ENCODE measurements at regions not wholly inside any gene's neighbourhood (a gene's known extent, or its start where the extent isn't known, plus 50 kb on each side); places are given as distances from the start of the nearest gene placed in this dataset.

DNA sequence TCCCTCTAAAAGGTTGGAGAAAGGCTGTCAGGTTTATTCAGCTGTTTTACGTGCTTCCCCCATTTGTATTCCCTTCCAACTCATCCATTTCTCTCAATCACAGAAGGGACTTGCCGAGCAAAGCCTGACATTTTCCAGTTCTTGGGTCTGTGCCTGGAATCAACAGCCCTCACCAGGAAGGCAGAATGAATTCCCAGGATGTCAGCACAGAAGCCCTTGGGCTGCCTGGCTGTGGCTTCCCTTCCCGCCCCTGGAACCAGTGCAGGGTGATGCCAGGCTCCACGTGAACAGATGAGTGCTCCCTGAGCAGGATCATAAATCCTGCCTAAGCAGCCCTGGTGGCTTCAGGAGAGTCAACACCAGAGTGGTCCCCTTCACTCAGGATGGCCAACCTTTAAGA is 86.1 kb upstream of the CD83 start:
- ATAC-seq (no peak), DNase-seq (no peak)
- intact Hi-C loops (cut with DNase I) = no loop called here

DNA sequence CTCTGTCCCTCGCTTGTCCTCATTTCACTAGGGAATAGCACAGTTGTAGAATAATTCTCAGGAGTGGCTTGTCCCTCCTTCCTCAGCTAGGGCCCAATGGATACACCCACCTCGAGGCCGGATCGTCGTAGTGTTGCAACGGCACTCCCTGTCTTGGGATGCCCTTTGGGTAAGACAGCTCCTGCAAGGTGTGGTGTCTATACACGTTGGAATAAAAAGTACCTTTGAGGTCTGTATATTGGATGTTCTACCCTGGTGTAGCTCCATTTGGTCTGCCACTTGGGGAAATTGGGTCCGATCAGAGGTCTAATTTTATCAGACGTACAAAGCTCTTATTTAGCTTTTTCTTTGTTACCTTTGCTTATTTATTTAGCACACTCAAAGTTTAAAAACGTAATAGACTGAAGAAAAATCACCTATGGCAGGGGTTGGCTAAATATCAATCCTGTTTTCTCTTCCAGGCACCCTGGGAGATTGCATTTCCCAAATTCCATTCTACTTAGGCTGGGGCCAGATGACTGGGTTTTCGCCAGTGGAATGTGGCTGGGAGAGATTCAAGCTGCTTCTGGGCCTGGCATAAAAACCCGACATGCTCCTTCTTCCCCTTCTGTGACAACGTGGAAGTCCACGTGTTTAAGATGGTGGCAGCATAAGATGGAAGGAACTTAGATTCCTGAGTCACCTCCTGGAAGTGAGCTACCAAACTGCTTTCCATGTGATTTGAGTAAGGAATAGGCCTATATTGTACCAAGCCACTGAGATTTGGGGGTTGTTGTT is 82.3 kb upstream of the CD83 start:
- intact Hi-C loops (cut with DNase I) = no loop called here
- DNase-seq (no peak), ATAC-seq (peak; percentile 58 to 74)

DNA sequence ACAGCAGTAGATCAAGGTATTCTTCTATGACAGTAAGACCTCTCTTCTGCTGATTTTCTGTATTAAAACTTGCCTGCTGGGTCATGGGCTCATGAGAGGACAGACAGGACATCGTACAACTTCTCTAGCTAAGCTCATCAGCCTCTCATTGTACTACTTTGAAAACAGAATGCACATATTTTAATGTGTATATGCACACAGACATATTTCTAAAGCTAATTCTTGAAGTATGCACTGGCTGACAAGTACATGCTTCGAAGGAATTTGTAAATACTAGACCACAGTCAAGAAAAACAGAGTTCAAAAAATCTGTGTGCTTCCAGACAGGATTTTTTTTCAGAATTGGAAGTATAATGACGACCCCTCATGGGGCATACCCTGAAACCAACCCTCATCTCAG is 81.7 kb upstream of the CD83 start:
- intact Hi-C loops (cut with DNase I) = no loop called here
- ATAC-seq (no peak), DNase-seq (no peak)

DNA sequence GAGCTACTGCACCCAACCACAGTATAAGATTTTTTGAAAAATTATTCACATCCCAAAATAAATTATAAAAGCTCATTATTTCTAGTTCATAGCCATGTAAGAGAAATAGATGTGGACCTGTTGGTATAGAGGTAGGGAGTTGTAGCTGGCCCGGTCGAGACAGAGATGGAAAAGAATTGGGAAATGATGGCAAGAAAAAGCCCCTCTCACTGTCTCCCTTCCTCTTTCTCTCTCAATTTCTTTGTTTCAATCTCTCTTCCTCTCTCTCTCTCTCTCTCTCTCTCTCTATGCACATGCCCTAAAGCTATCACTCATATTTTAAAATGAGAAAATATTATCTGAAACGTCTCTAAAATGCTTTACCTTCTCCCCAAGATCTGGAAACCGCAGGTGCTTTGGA is 80.7 kb upstream of the CD83 start:
- intact Hi-C loops (cut with DNase I) = no loop called here
- ATAC-seq (no peak), DNase-seq (no peak)

DNA sequence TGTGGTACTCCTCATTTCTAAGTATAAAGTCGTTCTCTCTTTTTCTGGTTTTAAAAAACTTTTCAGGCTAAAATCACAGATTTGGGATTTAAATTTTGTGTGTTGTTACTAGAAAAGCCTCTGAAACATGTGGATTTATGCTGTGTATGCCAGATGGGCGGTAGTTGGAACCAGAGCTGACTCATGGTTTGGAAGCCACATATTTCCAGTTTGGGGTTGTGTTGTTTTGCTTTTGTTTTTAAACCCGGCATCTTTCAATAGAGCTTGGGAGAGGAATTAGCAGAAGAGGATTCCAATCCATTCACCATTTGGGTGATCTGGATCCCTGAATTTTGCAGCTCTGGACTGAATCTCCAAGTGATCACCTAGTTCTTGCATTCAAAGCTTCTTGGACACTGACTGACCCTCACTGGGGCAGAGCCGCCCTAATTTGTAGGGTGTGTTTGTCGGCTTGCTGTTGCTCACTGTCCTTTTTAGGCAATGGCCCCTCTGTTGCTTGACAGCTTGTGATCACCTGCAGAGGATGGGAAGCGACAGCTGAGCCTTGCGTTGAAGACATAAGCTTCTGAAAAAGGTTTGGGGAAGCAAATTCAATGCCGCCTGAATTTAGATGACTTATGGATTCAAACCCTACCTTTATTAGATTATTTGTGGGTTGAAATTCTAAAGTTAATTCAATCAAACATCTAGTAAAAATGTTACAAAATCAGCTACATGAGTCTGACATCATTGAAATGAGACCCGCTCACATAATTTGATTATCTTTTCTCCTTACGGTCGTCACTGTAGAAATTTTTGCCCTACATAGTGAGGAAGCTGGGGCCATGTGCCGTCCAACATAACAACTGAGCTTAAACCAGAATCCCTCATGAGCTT is 79.9 kb upstream of the CD83 start:
- DNase-seq (no peak), ATAC-seq (peak in 1 of 2 donors; percentile 63)
- intact Hi-C loops (cut with DNase I) = no loop called here

DNA sequence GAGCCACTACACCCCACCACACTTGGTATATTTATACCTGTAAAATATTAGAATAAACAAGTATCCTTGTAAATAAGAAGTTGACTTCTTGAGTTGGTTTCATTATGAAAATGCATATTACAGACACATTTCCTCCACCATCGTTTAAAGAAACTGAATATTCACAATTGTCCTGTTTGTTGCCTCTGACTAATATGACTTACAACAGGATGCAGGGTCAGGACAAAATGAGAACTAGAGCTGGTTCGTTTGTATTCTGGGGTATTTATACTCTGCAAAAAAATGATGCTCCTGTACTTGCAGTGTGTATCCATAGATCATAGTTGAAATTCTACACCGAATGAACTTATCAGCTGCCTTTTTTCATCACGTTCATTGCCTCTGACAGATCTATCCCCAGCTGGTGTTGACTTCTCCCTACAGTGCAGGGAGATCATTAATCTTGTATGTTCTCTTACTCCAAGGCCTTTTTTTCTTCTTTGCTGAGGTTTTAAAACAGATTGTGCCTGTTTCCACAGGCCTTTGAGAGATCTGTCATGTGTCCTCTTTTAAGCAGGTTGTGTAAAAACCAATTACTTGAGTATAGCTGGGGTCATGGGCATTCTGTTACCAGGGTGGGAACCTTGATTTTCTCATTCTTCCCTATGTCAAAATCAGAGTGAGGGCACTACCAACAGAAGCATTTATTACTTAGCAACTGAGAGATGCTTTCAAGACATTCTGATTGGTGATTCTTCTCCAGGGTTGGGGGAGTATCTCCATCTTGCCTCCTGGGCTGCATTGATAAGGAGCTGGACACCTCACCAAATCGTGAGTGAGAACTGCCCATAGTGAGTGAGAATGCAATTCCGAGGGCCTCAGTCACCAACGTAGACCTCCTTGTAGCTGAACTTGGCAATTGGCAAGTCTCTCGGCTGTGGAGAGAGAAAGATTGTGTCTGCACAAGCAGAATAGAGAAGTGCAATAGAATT is 78.8 kb upstream of the CD83 start:
- DNase-seq (no peak), ATAC-seq (peak in 1 of 2 donors; percentile 23)
- intact Hi-C loops (cut with DNase I) = no loop called here

DNA sequence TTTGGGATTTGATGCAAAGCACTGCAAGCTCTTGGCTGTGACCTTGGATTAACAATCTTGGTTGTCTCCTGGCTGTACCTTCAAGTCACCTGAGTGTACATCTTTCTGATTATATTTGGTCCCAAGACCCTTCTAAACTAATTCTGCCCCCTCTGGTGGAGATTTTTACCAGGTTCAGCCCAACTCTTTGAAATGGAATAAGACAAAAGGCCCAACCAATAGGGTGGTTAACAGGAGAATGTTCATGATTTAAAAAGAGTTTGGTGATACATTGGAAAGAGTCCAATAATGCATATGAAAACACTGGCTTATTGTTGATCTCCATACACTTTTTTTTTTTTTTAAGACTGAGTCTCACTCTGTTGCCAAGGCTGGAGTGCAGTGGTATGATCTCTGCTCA is 77.5 kb upstream of the CD83 start:
- DNase-seq (no peak), ATAC-seq (no peak)
- intact Hi-C loops (cut with DNase I) = no loop called here

DNA sequence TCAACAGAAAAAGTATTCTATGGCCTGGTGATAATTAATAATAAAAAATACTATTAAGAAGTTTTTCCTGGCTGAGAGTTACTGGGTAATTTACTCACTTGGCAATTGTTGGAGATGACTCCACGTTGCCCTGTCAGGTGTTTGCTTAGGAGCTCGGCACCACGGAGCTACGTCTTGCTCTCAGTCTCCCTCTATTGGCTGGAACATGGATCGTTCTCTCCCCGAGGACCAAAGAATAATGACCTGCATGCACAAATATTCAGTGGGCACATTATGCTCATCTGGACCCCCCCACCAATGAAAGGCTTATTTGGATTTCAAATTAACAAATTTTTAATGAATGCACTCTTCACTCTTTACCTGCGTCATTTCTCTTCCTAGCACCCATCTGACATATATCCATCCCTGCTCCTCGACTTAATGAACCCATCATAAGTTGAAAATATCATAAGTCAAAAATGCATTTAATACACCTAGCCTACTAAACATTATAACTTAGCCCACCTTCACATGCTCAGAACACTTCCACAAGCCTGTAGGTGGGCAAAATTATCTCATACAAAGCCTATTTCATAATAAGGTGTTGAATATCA is 71.0 kb upstream of the CD83 start:
- ATAC-seq = peak in 1 of 2 donors; percentile 71
- peak; percentile 31 for DNase-seq
- intact Hi-C loops (cut with DNase I) = loop anchor here in 1 of 2 donors (1.0 kb wide), 1 partner anchor 137 kb away; no protein-coding TSS in a partner anchor

DNA sequence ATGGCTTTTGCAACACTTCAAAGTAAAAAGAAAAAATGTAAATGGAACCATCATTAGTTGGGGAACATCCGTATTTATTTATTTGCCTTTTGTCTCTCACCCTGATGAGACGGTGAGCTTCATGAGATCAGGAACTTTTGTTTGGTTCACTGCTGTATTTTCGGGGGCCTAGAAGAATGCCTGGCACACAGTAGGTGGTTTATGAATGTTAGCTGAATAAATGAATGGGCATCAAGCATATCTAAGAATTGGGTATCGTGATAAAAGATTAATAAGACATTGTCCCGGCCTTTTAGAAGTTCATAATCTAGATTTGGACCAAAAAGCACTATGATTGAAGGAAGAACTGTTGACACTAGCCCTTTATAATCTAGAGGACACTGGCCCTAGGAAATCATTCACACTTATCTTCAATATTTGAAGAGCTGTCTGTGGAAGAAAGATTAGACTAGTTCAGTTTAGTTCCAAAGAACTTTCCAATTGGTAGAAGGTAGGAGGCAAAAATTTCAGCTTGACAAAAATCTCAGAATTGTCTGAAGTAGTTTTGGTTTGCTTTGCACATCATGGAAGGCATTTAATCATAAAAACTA is 70.3 kb upstream of the CD83 start:
- ATAC-seq = no peak

DNA sequence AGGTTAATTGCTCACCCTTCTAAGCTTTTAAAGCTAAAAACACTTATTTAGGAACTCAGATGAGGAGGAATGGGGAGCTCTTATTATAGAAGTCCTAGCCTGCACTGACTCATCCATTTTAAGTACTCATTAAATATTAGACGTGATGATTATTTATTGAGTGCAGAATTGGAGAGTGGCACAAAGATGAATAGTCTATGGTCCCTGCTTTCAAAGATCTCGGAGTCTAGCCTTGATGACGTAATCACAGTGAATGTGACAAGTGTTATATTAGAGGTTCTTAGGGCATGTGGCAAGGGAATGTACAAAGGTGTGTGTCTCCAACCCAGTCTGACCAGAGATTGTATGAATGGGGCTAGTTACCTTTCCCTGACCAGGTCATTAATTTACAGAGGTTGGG is 68.7 kb upstream of the CD83 start:
- no peak for ATAC-seq
- intact Hi-C loops (cut with DNase I) = no loop called here
- no peak for DNase-seq

More for the DNA sequence above, 70.3 kb upstream of the CD83 start:
- intact Hi-C loops (cut with DNase I) = loop anchor here in 1 of 2 donors (1.0 kb wide), 1 partner anchor 138 kb away; no protein-coding TSS in a partner anchor
- DNase-seq = no peak

DNA sequence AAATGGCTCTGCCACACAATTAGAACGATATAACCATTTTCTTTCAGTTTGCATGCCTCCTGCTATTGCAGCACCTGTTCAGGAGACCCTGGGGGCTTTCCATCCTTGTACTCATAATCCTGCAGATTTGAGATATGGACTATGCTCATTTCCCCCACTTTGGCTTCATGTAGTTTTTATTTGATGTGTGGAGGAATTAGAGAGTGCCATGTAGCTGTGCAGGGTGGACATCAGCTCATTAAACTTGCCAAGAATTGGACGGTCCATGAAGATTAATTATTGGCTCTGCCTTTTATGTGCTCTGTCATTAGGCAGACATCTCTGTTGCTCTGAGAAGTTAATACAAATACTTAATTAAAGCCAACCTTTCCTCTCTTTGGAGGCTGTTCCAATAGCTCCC is 66.2 kb upstream of the CD83 start:
- DNase-seq = no peak
- ATAC-seq = no peak
- intact Hi-C loops (cut with DNase I) = no loop called here

DNA sequence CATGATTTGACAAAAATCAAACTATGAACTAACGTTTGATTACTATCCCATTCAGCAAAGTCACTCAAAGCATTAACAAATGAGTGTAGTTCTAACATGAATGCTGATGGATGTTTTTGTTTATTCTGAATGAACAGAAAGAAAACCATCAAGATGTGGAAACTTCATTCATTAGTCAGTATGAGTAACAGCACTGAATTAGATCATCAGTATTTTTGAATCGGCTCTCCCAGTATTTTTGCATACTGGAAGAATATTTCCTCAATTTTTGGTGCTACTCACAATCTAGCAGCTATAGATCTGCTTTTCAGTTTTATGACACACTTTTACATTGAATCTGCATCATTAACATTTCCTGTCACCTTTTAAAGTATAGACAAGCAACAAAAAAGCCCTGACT is 63.8 kb upstream of the CD83 start:
- no peak for ATAC-seq

DNA sequence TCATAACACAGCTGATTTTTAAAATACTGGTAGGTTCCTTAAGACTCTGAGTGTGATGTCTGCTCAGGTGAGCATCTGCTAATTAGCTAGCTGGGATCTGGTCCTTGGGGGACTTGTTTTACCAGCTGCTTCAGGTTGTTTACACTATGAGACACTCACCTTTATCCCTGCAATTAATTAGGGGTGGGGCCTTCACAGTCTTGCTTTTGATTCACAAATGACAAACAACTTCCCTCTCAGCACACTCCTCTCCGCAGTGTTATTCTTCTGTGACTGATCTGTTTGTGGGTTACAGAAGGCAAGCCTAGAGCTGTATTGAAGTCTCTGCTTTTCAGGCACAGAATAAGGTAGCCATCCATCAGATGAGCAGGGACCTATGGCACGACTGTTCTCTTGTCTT is 62.0 kb upstream of the CD83 start:
- DNase-seq (no peak), ATAC-seq (no peak)
- intact Hi-C loops (cut with DNase I) = no loop called here

More for the DNA sequence above, 63.8 kb upstream of the CD83 start:
- no peak for DNase-seq
- intact Hi-C loops (cut with DNase I) = no loop called here

DNA sequence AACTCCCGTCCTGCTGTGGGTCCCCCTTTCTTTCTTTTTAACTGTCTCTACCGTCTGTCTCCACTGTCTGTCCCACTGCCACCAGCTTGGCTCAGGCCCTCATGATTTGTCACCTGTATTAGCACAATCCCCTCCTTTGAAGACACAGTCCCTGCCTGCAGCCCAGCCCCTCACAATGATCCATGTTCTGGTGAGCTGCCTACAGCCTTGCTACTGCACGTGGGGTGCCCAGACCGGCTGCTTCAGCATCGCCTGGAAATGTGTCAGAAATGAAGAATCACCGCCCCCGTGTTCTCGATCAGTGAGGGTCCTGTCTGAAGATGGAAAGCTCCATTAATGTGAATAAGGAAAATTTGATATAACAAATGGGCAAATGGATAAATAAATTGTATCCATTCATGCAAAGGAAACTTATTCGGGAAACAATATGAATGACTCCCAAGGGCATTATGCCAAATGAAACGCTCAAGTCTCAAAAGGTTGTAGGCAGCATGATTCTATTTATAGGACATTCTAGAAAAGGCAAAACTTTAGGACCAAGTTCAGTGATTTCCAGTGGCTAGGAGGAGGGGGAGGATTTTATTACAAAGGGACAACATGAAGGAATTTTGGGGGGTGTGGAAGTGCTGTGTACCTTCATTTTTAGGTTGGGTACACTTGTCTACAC is 59.4 kb upstream of the CD83 start:
- intact Hi-C loops (cut with DNase I) = no loop called here
- DNase-seq = no peak
- no peak for ATAC-seq

DNA sequence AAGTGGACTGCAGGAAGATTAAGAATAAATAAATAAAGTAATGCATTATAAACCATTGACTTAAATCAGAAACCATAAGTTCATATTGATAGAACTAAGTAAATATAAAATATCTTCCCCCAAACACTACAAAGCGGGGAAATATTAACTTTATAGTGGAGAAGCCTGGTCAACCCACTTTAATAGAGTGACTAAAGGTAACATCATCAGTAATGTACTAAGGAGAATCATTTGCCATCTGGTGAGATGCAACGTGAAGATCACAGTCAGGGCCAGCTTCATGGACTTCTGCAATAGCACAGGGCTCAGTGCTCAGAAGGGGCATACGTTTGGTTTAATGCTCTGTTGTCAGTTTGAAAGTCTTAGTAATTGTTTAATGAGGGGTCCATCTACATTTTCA is 58.8 kb upstream of the CD83 start:
- intact Hi-C loops (cut with DNase I) = no loop called here
- no peak for ATAC-seq
- no peak for DNase-seq

DNA sequence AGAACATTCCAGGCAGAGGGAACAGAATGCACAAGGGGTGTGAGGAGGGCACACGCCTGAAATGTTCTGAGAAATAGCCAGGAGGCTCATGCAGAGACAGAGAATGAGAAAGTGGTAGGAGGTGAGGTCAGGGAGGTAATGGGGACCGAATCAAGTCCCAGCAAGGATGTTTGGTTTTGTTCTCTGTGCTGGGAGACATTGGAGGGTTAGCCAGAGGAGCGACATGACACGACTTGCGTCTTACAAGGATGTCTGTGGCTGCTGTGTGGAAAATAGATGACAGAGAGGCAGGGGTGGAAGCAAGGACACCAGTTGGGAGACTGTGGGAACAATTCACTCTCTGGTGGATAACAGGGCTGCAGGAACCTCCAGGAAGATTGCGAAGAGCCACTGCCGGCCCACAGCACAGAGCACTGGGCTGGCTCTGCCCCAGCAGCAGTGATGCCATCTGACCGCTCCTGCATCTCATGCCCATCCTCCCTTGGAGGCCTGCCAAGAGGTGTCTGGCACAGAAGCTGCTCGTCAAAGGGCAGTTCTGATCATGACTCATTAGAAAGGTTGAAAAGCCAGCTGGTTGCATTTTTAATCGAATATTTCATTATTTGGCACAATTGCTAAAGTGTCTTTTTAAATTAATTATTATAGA is 57.7 kb upstream of the CD83 start:
- intact Hi-C loops (cut with DNase I) = loop anchor here in 1 of 2 donors (10.0 kb wide), 1 partner anchor 265 kb away; no protein-coding TSS in a partner anchor
- ATAC-seq (peak; percentile 53 to 92), DNase-seq (peak; percentile 64)

DNA sequence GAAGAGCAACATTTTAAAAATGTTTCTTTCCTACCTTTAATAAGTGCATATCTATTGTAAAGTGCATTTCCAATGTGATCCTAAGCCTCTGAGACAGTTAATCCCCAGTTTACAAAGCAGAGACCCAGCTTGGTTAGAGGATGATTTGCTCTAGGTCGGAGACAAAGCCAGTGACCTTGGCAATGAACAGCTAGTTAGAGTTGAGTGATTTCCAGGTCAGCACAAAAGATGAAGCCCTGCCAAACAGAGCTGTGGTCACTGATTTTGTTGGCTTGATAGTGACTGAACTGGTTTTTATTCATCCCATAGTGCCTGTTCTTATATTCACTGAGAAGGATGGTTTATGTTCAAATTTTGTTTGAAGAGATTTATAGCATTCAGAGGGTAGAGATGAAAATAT is 56.6 kb upstream of the CD83 start:
- peak in 1 of 2 donors; percentile 64 for ATAC-seq
- intact Hi-C loops (cut with DNase I) = loop anchor here in 1 of 2 donors (10.0 kb wide), 1 partner anchor 266 kb away; no protein-coding TSS in a partner anchor
- no peak for DNase-seq
